Lower leg skin (tissue), 4 donors: ENCODE measurements at regions not wholly inside any gene's neighbourhood (a gene's known extent, or its start where the extent isn't known, plus 50 kb on each side); places are given as distances from the start of the nearest gene placed in this dataset.
A peak's percentile ranks its signal among the peaks of the same experiment; 100 is the strongest.
"Not testable (repeated sequence)": the region's sequence is repeated elsewhere in the genome, so short reads cannot be mapped to it uniquely, and the experiment has no call there.

ENCODE experiments used
- DNase-seq, 2 donors: peaks; one replicate each; pipeline ENCODE4 v3.0.0-alpha.2; 2019; ENCODE audit warnings: low spot score in 2 of 2
- H3K4me3 ChIP-seq: fragments of 200-600 bp; sonication (generic); 2 replicates; pipeline ENCODE4 v1.5.1; 2017; ENCODE audit warnings: mild to moderate bottlenecking, low read depth; ENCODE audit not compliant: poor library complexity, severe bottlenecking
- POLR2A ChIP-seq, 2 donors: fragments of 450-650 bp; IDR thresholded peaks; one replicate each; pipeline ENCODE4 v1.6.1; 2016 to 2017; ENCODE audit warnings: antibody characterized with exemption in 2 of 2, mild to moderate bottlenecking in 1 of 2, moderate library complexity in 1 of 2
- WGBS, 2 donors: methylation state at CpG; one replicate each; pipeline ENCODE4 v1.1.5; 2018; 5-methylcytosine and 5-hydroxymethylcytosine counted together
- intact Hi-C: fragments of 100-400 bp; cut with DNase I; formaldehyde crosslinking; loops from one replicate; pipeline ENCODE4 v1.15.0; 2023; ENCODE audit warnings: low total_unique reads
- TF ChIP-seq, protein P1 (sequence below), 3 donors: fragments of 450-650 bp; IDR thresholded peaks; one replicate each; pipeline ENCODE4 v1.5.1; 2016; ENCODE audit warnings: antibody characterized with exemption in 3 of 3, mild to moderate bottlenecking in 3 of 3, moderate library complexity in 2 of 3

DNA sequence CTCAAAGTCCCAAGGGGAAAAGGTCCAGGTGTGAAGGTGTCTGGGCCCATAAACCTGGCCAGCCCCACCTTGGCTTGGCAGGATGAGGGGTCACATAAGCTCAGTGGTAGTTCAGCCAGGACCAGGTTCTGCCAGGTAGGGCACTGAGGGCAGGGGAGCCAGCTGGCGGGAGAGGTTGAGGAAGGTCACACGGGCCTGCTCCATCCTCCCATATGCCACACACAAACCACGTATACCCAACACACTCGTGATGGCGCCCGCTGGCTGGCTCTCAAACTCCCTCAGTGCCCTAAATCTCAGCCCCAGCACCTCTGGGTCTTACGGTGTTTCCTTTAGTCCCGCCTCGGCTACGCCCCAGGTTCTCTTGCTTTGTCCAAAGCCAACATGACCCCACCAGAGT is 160.5 kb downstream of the ZFP36L2 start:
- WGBS, 2 donors = 91 to 92% methylated on average over 10 of the region's 10 CpGs
- DNase-seq = peak in 1 of 2 donors; percentile 73

DNA sequence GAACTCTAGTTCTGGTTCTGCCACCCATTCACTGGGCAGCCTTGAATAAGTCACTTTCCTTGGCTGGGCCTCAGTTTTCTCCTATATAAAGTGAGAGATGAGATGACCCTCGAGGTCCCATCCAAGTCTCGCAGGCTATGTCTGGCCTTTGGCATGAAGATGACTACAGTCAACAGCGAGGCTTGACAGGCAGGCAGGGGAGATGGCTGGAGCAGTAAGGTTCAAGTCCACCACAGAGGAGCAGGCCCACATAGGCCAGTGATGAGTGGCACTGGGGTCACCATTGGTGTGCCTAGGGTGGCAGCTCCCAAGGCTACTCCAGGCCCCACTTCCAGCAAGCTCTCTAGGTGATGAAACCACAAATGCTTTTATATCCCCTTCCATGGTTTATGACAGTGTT is 161.4 kb downstream of the ZFP36L2 start:
- intact Hi-C loops = no loop called here
- WGBS, 2 donors = 95 to 97% methylated on average over 3 of the region's 3 CpGs
- TF ChIP-seq, protein P1, sequence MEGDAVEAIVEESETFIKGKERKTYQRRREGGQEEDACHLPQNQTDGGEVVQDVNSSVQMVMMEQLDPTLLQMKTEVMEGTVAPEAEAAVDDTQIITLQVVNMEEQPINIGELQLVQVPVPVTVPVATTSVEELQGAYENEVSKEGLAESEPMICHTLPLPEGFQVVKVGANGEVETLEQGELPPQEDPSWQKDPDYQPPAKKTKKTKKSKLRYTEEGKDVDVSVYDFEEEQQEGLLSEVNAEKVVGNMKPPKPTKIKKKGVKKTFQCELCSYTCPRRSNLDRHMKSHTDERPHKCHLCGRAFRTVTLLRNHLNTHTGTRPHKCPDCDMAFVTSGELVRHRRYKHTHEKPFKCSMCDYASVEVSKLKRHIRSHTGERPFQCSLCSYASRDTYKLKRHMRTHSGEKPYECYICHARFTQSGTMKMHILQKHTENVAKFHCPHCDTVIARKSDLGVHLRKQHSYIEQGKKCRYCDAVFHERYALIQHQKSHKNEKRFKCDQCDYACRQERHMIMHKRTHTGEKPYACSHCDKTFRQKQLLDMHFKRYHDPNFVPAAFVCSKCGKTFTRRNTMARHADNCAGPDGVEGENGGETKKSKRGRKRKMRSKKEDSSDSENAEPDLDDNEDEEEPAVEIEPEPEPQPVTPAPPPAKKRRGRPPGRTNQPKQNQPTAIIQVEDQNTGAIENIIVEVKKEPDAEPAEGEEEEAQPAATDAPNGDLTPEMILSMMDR (IDR thresholded peaks at IDR 0.05) = no peak
- TF ChIP-seq POLR2A (IDR thresholded peaks at IDR 0.05) = no peak
- peak in 1 of 2 donors; percentile 82 for DNase-seq
- H3K4me3 ChIP-seq = no peak overlapping the region

More for the DNA sequence above, 160.5 kb downstream of the ZFP36L2 start:
- H3K4me3 ChIP-seq = no peak overlapping the region
- intact Hi-C loops = no loop called here
- TF ChIP-seq, protein P1 (IDR thresholded peaks at IDR 0.05) = no peak

DNA sequence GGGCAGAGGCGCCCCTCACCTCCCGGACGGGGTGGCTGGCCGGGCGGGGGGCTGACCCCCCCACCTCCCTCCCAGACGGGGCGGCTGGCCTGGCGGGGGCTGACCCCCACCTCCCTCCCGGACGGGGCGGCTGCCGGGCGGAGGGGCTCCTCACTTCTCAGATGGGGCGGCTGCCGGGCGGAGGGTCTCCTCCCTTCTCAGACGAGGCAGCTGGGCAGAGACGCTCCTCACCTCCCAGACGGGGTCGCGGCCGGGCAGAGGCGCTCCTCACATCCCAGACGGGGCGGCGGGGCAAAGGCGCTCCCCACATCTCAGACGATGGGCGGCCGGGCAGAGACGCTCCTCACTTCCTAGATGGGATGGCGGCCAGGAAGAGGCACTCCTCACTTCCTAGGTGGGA is 163.3 kb downstream of the ZFP36L2 start:
- DNase-seq, intact Hi-C loops, H3K4me3 ChIP-seq: not testable (repeated sequence)
- 100% methylated on average over 12 of the region's 32 CpGs; no CpG with 5 or more reads in 1 of the 2 donors for WGBS, 2 donors

DNA sequence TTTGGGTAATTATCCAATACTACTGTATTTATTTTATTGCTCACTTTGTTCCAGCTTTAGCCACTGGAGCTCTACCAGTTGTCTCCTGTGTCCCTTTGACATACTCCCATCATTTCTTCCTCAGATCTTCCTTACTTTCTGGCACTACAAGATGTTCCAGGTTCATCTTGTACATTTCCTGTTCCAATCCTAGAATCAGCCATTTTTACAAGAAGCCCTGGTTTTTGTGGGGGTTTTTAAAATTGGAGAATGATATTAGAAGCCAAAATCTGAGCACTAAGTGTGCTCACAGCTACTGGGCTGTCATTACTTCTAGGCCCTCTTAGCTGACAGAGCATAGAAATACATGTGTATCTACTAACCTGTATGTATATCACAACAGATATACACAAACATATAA is 164.3 kb downstream of the ZFP36L2 start:
- H3K4me3 ChIP-seq = no peak overlapping the region
- no peak for TF ChIP-seq POLR2A (IDR thresholded peaks at IDR 0.05)
- intact Hi-C loops = no loop called here
- no peak for DNase-seq

DNA sequence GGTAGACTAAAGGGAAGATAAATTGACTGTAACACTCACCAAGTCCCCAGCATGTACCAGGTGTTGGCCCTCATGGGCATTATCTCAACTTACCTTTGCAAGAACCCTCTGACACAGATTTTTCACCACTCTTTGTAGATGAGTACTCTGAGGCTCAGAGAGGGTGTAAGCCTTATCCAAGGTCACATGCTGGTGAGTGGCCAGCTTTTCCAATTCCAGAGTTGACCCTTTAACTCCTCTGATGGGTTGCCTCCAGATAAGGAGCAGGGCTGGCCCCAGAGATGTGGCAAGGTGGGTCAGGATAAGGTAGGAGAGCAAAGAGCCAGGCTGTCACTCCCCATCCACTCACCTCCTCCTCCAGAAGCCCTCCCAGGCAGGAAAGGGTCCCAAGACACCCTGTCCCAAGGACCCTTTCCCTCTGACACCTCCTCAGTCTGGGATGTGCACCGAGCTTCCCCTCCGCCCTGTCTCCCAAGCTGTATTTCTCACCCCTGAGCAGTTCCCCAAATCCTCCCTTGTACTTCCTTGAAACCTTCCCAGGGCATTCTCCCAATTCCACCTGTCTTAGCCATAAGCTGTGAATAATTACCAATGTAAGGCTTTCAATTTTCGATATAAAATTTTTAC is 165.9 kb downstream of the ZFP36L2 start:
- intact Hi-C loops = no loop called here
- no peak for DNase-seq
- TF ChIP-seq, protein P1 (IDR thresholded peaks at IDR 0.05) = no peak
- TF ChIP-seq POLR2A (IDR thresholded peaks at IDR 0.05) = no peak
- no peak overlapping the region for H3K4me3 ChIP-seq
- whole genome bisulfite sequencing, 2 donors = 89 to 92% methylated on average over 3 of the region's 3 CpGs

DNA sequence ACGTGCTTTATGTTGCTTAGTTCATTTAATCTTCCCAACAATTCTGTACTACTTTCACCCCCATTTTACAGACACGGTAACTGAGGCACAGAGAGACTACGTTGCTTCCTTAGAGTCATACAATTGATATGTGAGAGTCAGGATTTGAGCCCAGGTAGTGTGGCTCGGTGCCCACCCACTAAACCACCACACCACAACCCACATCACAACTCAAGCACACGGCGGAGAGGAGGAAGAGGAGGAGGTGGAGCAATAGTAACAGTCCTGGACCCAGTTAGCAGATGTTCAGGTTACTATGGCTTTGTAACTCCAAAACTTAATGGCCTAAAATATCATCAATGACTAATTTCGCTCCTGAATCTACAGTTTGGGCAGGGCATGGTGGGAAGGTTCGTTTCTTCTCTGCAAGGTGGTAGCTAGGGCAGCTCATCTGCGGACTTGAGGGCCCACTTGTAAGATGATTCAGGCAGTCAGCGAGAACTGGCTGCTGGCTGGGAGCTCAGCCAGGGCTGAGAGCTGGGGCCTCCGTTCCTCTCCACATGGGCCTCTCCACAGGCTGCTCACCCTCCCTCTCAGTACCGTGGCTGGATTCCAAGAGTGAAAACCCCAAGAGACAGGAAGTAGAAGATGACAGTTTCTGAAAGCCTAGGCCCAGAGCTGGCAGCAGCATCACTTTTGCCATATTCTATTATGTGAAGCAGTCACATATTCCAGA is 167.1 kb downstream of the ZFP36L2 start:
- DNase-seq = peak; percentile 75 to 90
- H3K4me3 ChIP-seq = no peak overlapping the region
- intact Hi-C loops = no loop called here
- 44 to 62% methylated on average over 12 of the region's 12 CpGs for WGBS, 2 donors
- TF ChIP-seq POLR2A (IDR thresholded peaks at IDR 0.05) = no peak
- TF ChIP-seq, protein P1 (IDR thresholded peaks at IDR 0.05) = no peak

DNA sequence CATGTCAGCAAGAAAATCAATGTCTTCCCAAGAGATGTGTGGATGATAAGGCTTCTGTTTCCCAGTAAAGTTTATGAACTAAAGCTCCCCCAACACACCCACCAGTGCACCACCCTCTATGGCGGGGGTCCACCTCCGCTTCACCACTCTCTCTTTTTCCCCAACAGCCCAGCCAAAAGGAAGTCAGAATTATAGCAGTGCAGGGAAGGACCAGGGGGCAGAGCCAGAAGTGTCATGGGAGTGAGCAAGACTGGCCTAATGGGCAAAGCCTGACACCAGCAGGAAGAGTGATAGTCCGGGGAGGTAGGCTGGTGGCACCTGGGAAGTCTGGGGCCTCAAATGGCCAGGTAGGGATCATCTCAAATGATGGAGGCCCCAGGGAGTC is 167.7 kb downstream of the ZFP36L2 start:
- no peak overlapping the region for H3K4me3 ChIP-seq
- WGBS, 2 donors = 77 to 81% methylated on average over 3 of the region's 3 CpGs
- DNase-seq = peak in 1 of 2 donors; percentile 53
- intact Hi-C loops = no loop called here
- TF ChIP-seq, protein P1 (IDR thresholded peaks at IDR 0.05) = no peak
- no peak for TF ChIP-seq POLR2A (IDR thresholded peaks at IDR 0.05)
